HCT116 (cell line): ENCODE measurements at regions not wholly inside any gene's neighbourhood (a gene's known extent, or its start where the extent isn't known, plus 50 kb on each side); places are given as distances from the start of the nearest gene placed in this dataset.

Experiments used
- ATAC-seq: fragments of 200-7000 bp; cut with Tn5 transposase; 2 replicates; pipeline ENCODE4 v1.9.1; 2020; ENCODE audit warnings: mild to moderate bottlenecking, moderate library complexity
- BruUV-seq: library from RNA; stranded (reverse); fragments of 400-500 nt; replicated peaks from 2 replicates; lab custom pipeline; 2021; lab: Mats Ljungman, UMichigan
- CTCF ChIA-PET: fragments of 300-600 bp; sonication (Branson Sonifier 250); formaldehyde crosslinking; loops from one replicate; lab custom pipeline; 2021; ENCODE audit warnings: antibody characterized with exemption; lab: Charles Lee
- POLR2A ChIA-PET: fragments of 300-600, 350-600 bp; sonication (Branson Sonifier 250); formaldehyde crosslinking; loops from one replicate; lab custom pipeline; 2021; ENCODE audit warnings: antibody characterized with exemption; lab: Charles Lee
- RAD21 ChIA-PET, 2 experiments: fragments of 300-600 bp; sonication (Branson Sonifier 250); formaldehyde crosslinking; loops; one replicate each; lab custom pipeline; 2023; ENCODE audit warnings: low total read pairs in 2 of 2; ENCODE audit not compliant: uncharacterized antibody in 2 of 2, unreplicated experiment in 2 of 2, low non-redundant PET in 1 of 2; lab: Charles Lee
- DNase-seq: peaks from one replicate; pipeline ENCODE4 v3.0.0-alpha.2; 2010; ENCODE audit warnings: low read depth, low spot score
- H2AFZ ChIP-seq: fragments of 200-600 bp; shearing (Covaris generic), sonication (generic); 2 replicates; pipeline ENCODE4 v1.6.1; 2017; ENCODE audit warnings: low read depth, mixed run types, mixed read lengths, antibody characterized with exemption, low read length; ENCODE audit not compliant: poor library complexity, severe bottlenecking
- H3K27ac ChIP-seq: 2 replicates; pipeline ENCODE4 v1.5.1; 2012; ENCODE audit warnings: low read depth, low read length
- H3K27me3 ChIP-seq: fragments of 200-600 bp; sonication (generic); 2 replicates; pipeline ENCODE4 v1.6.1; 2016; ENCODE audit warnings: mixed run types, low read length, mixed read lengths; ENCODE audit not compliant: insufficient read depth
- H3K36me3 ChIP-seq, 2 experiments: fragments of 200-500 bp in 1 of 2; fragments of 200-600 bp in 1 of 2; sonication (Bioruptor generic) in 1 of 2; sonication (generic) in 1 of 2; 2 replicates each; pipeline versions ENCODE4 v1.5.1 to v1.6.1; 2014 to 2016; ENCODE audit warnings: low read length in 2 of 2, inconsistent platforms in 1 of 2, mixed read lengths in 1 of 2, mixed run types in 1 of 2; ENCODE audit not compliant: insufficient read depth in 2 of 2, control insufficient read depth in 1 of 2
- H3K4me1 ChIP-seq, 2 experiments: fragments of 200-600 bp in 1 of 2; sonication (generic) in 1 of 2; 2 replicates each; pipeline versions ENCODE4 v1.5.1 to v1.6.1; 2012 to 2017; ENCODE audit warnings: low read length in 2 of 2, inconsistent platforms in 1 of 2, mild to moderate bottlenecking in 1 of 2, mixed read lengths in 1 of 2, mixed run types in 1 of 2, moderate library complexity in 1 of 2; ENCODE audit not compliant: insufficient read depth in 2 of 2, control insufficient read depth in 1 of 2
- H3K4me2 ChIP-seq: fragments of 200-600 bp; sonication (generic); 2 replicates; pipeline ENCODE4 v1.6.1; 2017; ENCODE audit warnings: mixed run types, low read length, mixed read lengths
- H3K4me3 ChIP-seq, 2 experiments: fragments of 200-600 bp in 1 of 2; sonication (generic) in 1 of 2; replicated peaks in 1 of 2; 2 replicates each; pipeline ENCODE4 v1.5.1; 2011 to 2016; ENCODE audit warnings: low read length in 2 of 2, control low read depth in 1 of 2, low read depth in 1 of 2, mild to moderate bottlenecking in 1 of 2, mixed read lengths in 1 of 2, mixed run types in 1 of 2
- H3K79me2 ChIP-seq: fragments of 200-600 bp; sonication (generic); 2 replicates; pipeline ENCODE4 v1.6.1; 2017; ENCODE audit warnings: mild to moderate bottlenecking, mixed run types, low read length, moderate library complexity, mixed read lengths; ENCODE audit not compliant: insufficient read depth
- H3K9ac ChIP-seq: fragments of 200-600 bp; sonication (generic); 2 replicates; pipeline ENCODE4 v1.6.1; 2016; ENCODE audit warnings: low read length, mixed read lengths
- H3K9me2 ChIP-seq: fragments of 200-600 bp; sonication (generic), shearing (Covaris generic); 2 replicates; pipeline ENCODE4 v1.6.1; 2017; ENCODE audit warnings: mixed run types, mild to moderate bottlenecking, moderate library complexity; ENCODE audit not compliant: insufficient read depth
- H3K9me3 ChIP-seq, 2 experiments: fragments of 200-500 bp in 1 of 2; fragments of 200-600 bp in 1 of 2; sonication (Bioruptor generic) in 1 of 2; sonication (generic) in 1 of 2; 2 replicates each; pipeline ENCODE4 v1.6.1; 2014 to 2017; ENCODE audit warnings: low read length in 2 of 2, mixed read lengths in 2 of 2, inconsistent platforms in 1 of 2, low read depth in 1 of 2, mild to moderate bottlenecking in 1 of 2, mixed run types in 1 of 2, moderate library complexity in 1 of 2; ENCODE audit not compliant: control insufficient read depth in 1 of 2, insufficient read depth in 1 of 2
- H4K20me1 ChIP-seq: fragments of 200-600 bp; sonication (generic), shearing (Covaris generic); 2 replicates; pipeline ENCODE4 v1.6.1; 2017; ENCODE audit warnings: mixed run types, mild to moderate bottlenecking, moderate library complexity; ENCODE audit not compliant: insufficient read depth
- ATF3 ChIP-seq: IDR thresholded peaks from 2 replicates; pipeline ENCODE4 v1.6.1; 2012
- CBX3 ChIP-seq: IDR thresholded peaks from 2 replicates; pipeline ENCODE4 v1.6.1; 2012; ENCODE audit warnings: low read depth
- CEBPB ChIP-seq: IDR thresholded peaks from 2 replicates; pipeline ENCODE4 v1.6.1; 2012; ENCODE audit warnings: low read depth
- EGR1 ChIP-seq: IDR thresholded peaks from 2 replicates; pipeline ENCODE4 v1.6.1; 2012; ENCODE audit warnings: low read depth
- ELF1 ChIP-seq: IDR thresholded peaks from 2 replicates; pipeline ENCODE4 v1.6.1; 2012; ENCODE audit warnings: low read depth, borderline replicate concordance
- EZH2phosphoT487 ChIP-seq: fragments of 200-600 bp; IDR thresholded peaks from 2 replicates; pipeline ENCODE4 v1.6.1; 2018; ENCODE audit warnings: antibody characterized with exemption, borderline replicate concordance
- FOSL1 ChIP-seq: IDR thresholded peaks from 2 replicates; pipeline ENCODE4 v1.6.1; 2012; ENCODE audit warnings: low read depth
- POLR2A ChIP-seq: IDR thresholded peaks from 2 replicates; pipeline ENCODE4 v1.7.0; 2011; ENCODE audit warnings: borderline replicate concordance; ENCODE audit not compliant: insufficient read depth, insufficient read length; ENCODE audit errors: extremely low read depth
- POLR2AphosphoS5 ChIP-seq: IDR thresholded peaks from 2 replicates; pipeline ENCODE4 v1.6.1; 2011; ENCODE audit warnings: mild to moderate bottlenecking, low read depth, low read length, moderate library complexity
- YY1 ChIP-seq: IDR thresholded peaks from 2 replicates; pipeline ENCODE4 v1.6.1; 2011; ENCODE audit warnings: low read length, low read depth, moderate library complexity, mild to moderate bottlenecking; ENCODE audit not compliant: insufficient replicate concordance; ENCODE audit errors: extremely low read depth
- intact Hi-C: fragments of 100-400 bp; cut with micrococcal nuclease; formaldehyde crosslinking; loops from 2 replicates; pipeline ENCODE4 v1.10.0; 2022
- TF ChIP-seq, protein P1 (sequence below): IDR thresholded peaks from 2 replicates; pipeline ENCODE4 v1.6.1; 2011; ENCODE audit warnings: mild to moderate bottlenecking, low read length, moderate library complexity; ENCODE audit not compliant: insufficient replicate concordance; ENCODE audit errors: extremely low read depth

- TF ChIP-seq FOSL1 (no peak), ATF3 (no peak), POLR2A (no peak), CBX3 (no peak), ELF1 (no peak), CEBPB (no peak), POLR2AphosphoS5 (no peak), EZH2phosphoT487 (no peak)
- TF ChIP-seq, protein P1, sequence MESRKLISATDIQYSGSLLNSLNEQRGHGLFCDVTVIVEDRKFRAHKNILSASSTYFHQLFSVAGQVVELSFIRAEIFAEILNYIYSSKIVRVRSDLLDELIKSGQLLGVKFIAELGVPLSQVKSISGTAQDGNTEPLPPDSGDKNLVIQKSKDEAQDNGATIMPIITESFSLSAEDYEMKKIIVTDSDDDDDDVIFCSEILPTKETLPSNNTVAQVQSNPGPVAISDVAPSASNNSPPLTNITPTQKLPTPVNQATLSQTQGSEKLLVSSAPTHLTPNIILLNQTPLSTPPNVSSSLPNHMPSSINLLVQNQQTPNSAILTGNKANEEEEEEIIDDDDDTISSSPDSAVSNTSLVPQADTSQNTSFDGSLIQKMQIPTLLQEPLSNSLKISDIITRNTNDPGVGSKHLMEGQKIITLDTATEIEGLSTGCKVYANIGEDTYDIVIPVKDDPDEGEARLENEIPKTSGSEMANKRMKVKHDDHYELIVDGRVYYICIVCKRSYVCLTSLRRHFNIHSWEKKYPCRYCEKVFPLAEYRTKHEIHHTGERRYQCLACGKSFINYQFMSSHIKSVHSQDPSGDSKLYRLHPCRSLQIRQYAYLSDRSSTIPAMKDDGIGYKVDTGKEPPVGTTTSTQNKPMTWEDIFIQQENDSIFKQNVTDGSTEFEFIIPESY: no peak
Observed at GRCh38 chr20:12528104-12528503, 480.7 kb upstream of the SPTLC3 start (continued).

GRCh38 chr20:12528591-12529041 is 480.2 kb upstream of the SPTLC3 start:
- no peaks in the 10 kb centered on the region for H4K20me1 ChIP-seq
- H3K79me2 ChIP-seq: no peaks in the 10 kb centered on the region
- peaks cover 14 to 35% of the 10 kb centered on the region in 2 experiments; a peak in 3 of 4 replicates for H3K9me3 ChIP-seq
- TF ChIP-seq POLR2A (no peak), EGR1 (no peak), YY1 (no peak)
- no peaks in the 10 kb centered on the region for H3K27me3 ChIP-seq
- no peak overlapping the region for H3K4me2 ChIP-seq
- H3K9ac ChIP-seq: no peak overlapping the region
- POLR2A ChIA-PET: no interaction called here
- RAD21 ChIA-PET: no interaction called here
- H3K4me3 ChIP-seq: no peak overlapping the region
- BruUV-seq: no TSS peak
- DNase-seq (no peak), ATAC-seq (no peak)
- H3K27ac ChIP-seq: no peak overlapping the region
- H2AFZ ChIP-seq: no peak overlapping the region
- no peaks in the 10 kb centered on the region for H3K9me2 ChIP-seq
- no peaks in the 10 kb centered on the region for H3K4me1 ChIP-seq
- no peaks in the 10 kb centered on the region for H3K36me3 ChIP-seq
- CTCF ChIA-PET: no interaction called here
- intact Hi-C loops: no loop called here
